H1 (cell line): ENCODE measurements at regions not wholly inside any gene's neighbourhood (a gene's known extent, or its start where the extent isn't known, plus 50 kb on each side); places are given as distances from the start of the nearest gene placed in this dataset.

Experiments
- CTCF ChIA-PET: fragments of 300-600 bp; sonication (Branson Sonifier 250); formaldehyde crosslinking; loops from one replicate; lab custom pipeline; 2021; ENCODE audit not compliant: partially characterized antibody; lab: Charles Lee
- POLR2A ChIA-PET: fragments of 300-600 bp; sonication (Branson Sonifier 250); formaldehyde crosslinking; loops from one replicate; lab custom pipeline; 2021; ENCODE audit warnings: inconsistent platforms; ENCODE audit not compliant: partially characterized antibody; lab: Charles Lee
- DNase-seq, 2 experiments: peaks; one replicate each; pipeline versions ENCODE4 v3.0.0 to v3.0.0-alpha.2; 2010 to 2022; ENCODE audit warnings: low spot score in 2 of 2, low read depth in 1 of 2, mixed read lengths in 1 of 2
- FAIRE-seq: peaks from 2 replicates; lab custom pipeline; 2011; peaks lifted over from hg19 to GRCh38; lab: Jason Lieb, UNC
- H2AFZ ChIP-seq: 2 replicates; pipeline ENCODE4 v1.8.1; 2012; ENCODE audit warnings: low read length, inconsistent platforms
- H2AK5ac ChIP-seq: 2 replicates; pipeline ENCODE4 v1.6.1; 2013; ENCODE audit warnings: low read depth, low read length
- H2BK120ac ChIP-seq: replicated peaks from 2 replicates; pipeline ENCODE3; 2013; ENCODE audit warnings: low read depth, low read length, inconsistent platforms
- H2BK12ac ChIP-seq: 2 replicates; pipeline ENCODE4 v1.6.1; 2013; ENCODE audit warnings: low read depth, low read length
- H2BK15ac ChIP-seq: 2 replicates; pipeline ENCODE4 v1.6.1; 2013; ENCODE audit warnings: low read length
- H2BK20ac ChIP-seq: 2 replicates; pipeline ENCODE4 v1.6.1; 2013; ENCODE audit warnings: low read length
- H2BK5ac ChIP-seq: 2 replicates; pipeline ENCODE4 v1.6.1; 2013; ENCODE audit warnings: low read depth, low read length
- H3K14ac ChIP-seq: 2 replicates; pipeline ENCODE4 v1.6.1; 2013; ENCODE audit warnings: inconsistent platforms; ENCODE audit not compliant: insufficient read length
- H3K18ac ChIP-seq: 2 replicates; pipeline ENCODE4 v1.6.1; 2013; ENCODE audit warnings: low read length; ENCODE audit errors: extremely low read depth
- H3K23ac ChIP-seq: 2 replicates; pipeline ENCODE4 v1.6.1; 2013; ENCODE audit warnings: inconsistent platforms; ENCODE audit not compliant: insufficient read length
- H3K23me2 ChIP-seq: 2 replicates; pipeline ENCODE4 v1.6.1; 2013; ENCODE audit warnings: low read depth, low read length
- H3K27ac ChIP-seq: 2 replicates; pipeline ENCODE4 v1.6.1; 2011; ENCODE audit warnings: low read depth, low read length, inconsistent platforms
- H3K27me3 ChIP-seq, 4 experiments: replicated peaks in 1 of 4; 1 replicate in 1 of 4; 2 replicates in 3 of 4; pipeline versions ENCODE4 v1.6.1 to v1.8.1; 2011 to 2013; ENCODE audit warnings: low read length in 3 of 4, mild to moderate bottlenecking in 3 of 4, inconsistent platforms in 2 of 4, mixed read lengths in 2 of 4, moderate library complexity in 1 of 4; ENCODE audit not compliant: control insufficient read depth in 3 of 4, insufficient read depth in 3 of 4; ENCODE audit errors: extremely low read depth in 1 of 4
- H3K36me3 ChIP-seq, 4 experiments: 2 replicates each; pipeline versions ENCODE4 v1.6.1 to v1.8.1; 2011 to 2013; ENCODE audit warnings: mild to moderate bottlenecking in 4 of 4, low read length in 3 of 4, moderate library complexity in 2 of 4, control low read depth in 1 of 4, inconsistent platforms in 1 of 4; ENCODE audit not compliant: insufficient read depth in 4 of 4, control insufficient read depth in 2 of 4
- H3K4ac ChIP-seq: replicated peaks from 2 replicates; pipeline ENCODE3; 2013; ENCODE audit warnings: low read length, low read depth, mixed read lengths, inconsistent platforms; ENCODE audit not compliant: insufficient read length
- H3K4me1 ChIP-seq, 4 experiments: replicated peaks in 1 of 4; 1 replicate in 1 of 4; 2 replicates in 3 of 4; pipeline versions ENCODE4 v1.6.1 to v1.8.1; 2011 to 2013; ENCODE audit warnings: low read length in 3 of 4, inconsistent platforms in 2 of 4, mixed read lengths in 1 of 4; ENCODE audit not compliant: insufficient read depth in 4 of 4, control insufficient read depth in 3 of 4
- H3K4me2 ChIP-seq, 2 experiments: 2 replicates each; pipeline versions ENCODE4 v1.6.1 to v1.8.1; 2011 to 2013; ENCODE audit warnings: low read depth in 2 of 2, low read length in 2 of 2, control low read depth in 1 of 2, inconsistent platforms in 1 of 2, mild to moderate bottlenecking in 1 of 2; ENCODE audit not compliant: insufficient read depth in 1 of 2
- H3K4me3 ChIP-seq, 4 experiments: fragments of 200-600, 300-600 bp in 1 of 4; sonication (generic), shearing (Covaris generic), sonication (Bioruptor Twin) in 1 of 4; 2 replicates each; pipeline versions ENCODE4 v1.5.1 to v1.8.1; 2011 to 2016; ENCODE audit warnings: low read length in 4 of 4, low read depth in 3 of 4, control low read depth in 2 of 4, inconsistent platforms in 2 of 4, mild to moderate bottlenecking in 2 of 4, mixed read lengths in 1 of 4, moderate library complexity in 1 of 4; ENCODE audit not compliant: insufficient read depth in 2 of 4; ENCODE audit errors: extremely low read depth in 1 of 4
- H3K56ac ChIP-seq: replicated peaks from 2 replicates; pipeline ENCODE3; 2013; ENCODE audit warnings: low read depth, mild to moderate bottlenecking, mixed read lengths, low read length, inconsistent platforms; ENCODE audit not compliant: insufficient read length
- H3K79me1 ChIP-seq: 2 replicates; pipeline ENCODE4 v1.6.1; 2013; ENCODE audit warnings: low read depth, low read length, control low read depth
- H3K79me2 ChIP-seq, 2 experiments: 2 replicates each; pipeline versions ENCODE4 v1.6.1 to v1.8.1; 2012 to 2013; ENCODE audit warnings: low read length in 2 of 2, mild to moderate bottlenecking in 2 of 2, inconsistent platforms in 1 of 2; ENCODE audit not compliant: insufficient read depth in 2 of 2, control insufficient read depth in 1 of 2
- H3K9ac ChIP-seq, 4 experiments: replicated peaks in 1 of 4; 1 replicate in 1 of 4; 2 replicates in 3 of 4; pipeline versions ENCODE4 v1.6.1 to v1.8.1; 2011 to 2013; ENCODE audit warnings: low read depth in 3 of 4, low read length in 3 of 4, control low read depth in 2 of 4, mild to moderate bottlenecking in 2 of 4, moderate library complexity in 2 of 4, inconsistent platforms in 1 of 4; ENCODE audit errors: extremely low read depth in 1 of 4
- H3K9me3 ChIP-seq, 2 experiments: 2 replicates each; pipeline versions ENCODE4 v1.6.1 to v1.8.1; 2012 to 2013; ENCODE audit warnings: mild to moderate bottlenecking in 2 of 2, moderate library complexity in 2 of 2, control low read depth in 1 of 2, inconsistent platforms in 1 of 2, low read depth in 1 of 2, low read length in 1 of 2, mixed read lengths in 1 of 2; ENCODE audit not compliant: insufficient read depth in 2 of 2
- H4K20me1 ChIP-seq, 2 experiments: replicated peaks in 1 of 2; 2 replicates each; pipeline versions ENCODE3 to v1.8.1; 2011 to 2013; ENCODE audit warnings: inconsistent platforms in 2 of 2, low read length in 2 of 2, mild to moderate bottlenecking in 1 of 2; ENCODE audit not compliant: insufficient read depth in 2 of 2, control insufficient read depth in 1 of 2
- H4K5ac ChIP-seq: 2 replicates; pipeline ENCODE4 v1.6.1; 2013; ENCODE audit warnings: low read length, low read depth, mixed read lengths, inconsistent platforms; ENCODE audit not compliant: insufficient read length
- H4K8ac ChIP-seq: 2 replicates; pipeline ENCODE4 v1.8.0; 2013; ENCODE audit warnings: mild to moderate bottlenecking, moderate library complexity, low read length, inconsistent platforms; ENCODE audit not compliant: insufficient read depth; ENCODE audit errors: extremely low read depth
- H4K91ac ChIP-seq: replicated peaks from 2 replicates; pipeline ENCODE3; 2013; ENCODE audit warnings: low read length, mixed read lengths, inconsistent platforms; ENCODE audit not compliant: insufficient read length
- BRCA1 ChIP-seq: IDR thresholded peaks from 2 replicates; pipeline ENCODE4 v1.6.1; 2012; ENCODE audit warnings: low read depth, low read length, improper control_type of control experiment
- EP300 ChIP-seq, 2 experiments: IDR thresholded peaks; 1 replicate in 1 of 2; 2 replicates in 1 of 2; pipeline ENCODE4 v1.6.1; 2011 to 2012; ENCODE audit warnings: low read depth in 2 of 2, low read length in 2 of 2, mild to moderate bottlenecking in 2 of 2, borderline replicate concordance in 1 of 2, inconsistent platforms in 1 of 2, moderate library complexity in 1 of 2
- GABPA ChIP-seq: IDR thresholded peaks from 2 replicates; pipeline ENCODE4 v1.6.1; 2011; ENCODE audit warnings: mild to moderate bottlenecking, low read length, moderate library complexity, borderline replicate concordance; ENCODE audit not compliant: insufficient read depth
- HDAC2 ChIP-seq, 2 experiments: fragments of 300-600 bp in 1 of 2; sonication (generic) in 1 of 2; IDR thresholded peaks; 2 replicates each; pipeline ENCODE4 v1.6.1; 2011 to 2012; ENCODE audit warnings: low read depth in 2 of 2, low read length in 2 of 2, mild to moderate bottlenecking in 2 of 2, moderate library complexity in 2 of 2, borderline replicate concordance in 1 of 2, inconsistent platforms in 1 of 2
- JUND ChIP-seq: IDR thresholded peaks from 2 replicates; pipeline ENCODE4 v1.6.1; 2011; ENCODE audit warnings: mild to moderate bottlenecking, improper control_type of control experiment, low read length
- PHF8 ChIP-seq: fragments of 200-600 bp; sonication (generic); conservative IDR thresholded peaks from 2 replicates; pipeline ENCODE4 v1.7.1; 2012; ENCODE audit warnings: low read depth, mild to moderate bottlenecking, inconsistent platforms, low read length, moderate library complexity
- RXRA ChIP-seq: IDR thresholded peaks from 2 replicates; pipeline ENCODE4 v1.6.1; 2011; ENCODE audit warnings: low read depth, mild to moderate bottlenecking, low read length, moderate library complexity; ENCODE audit not compliant: insufficient read depth
- SIRT6 ChIP-seq: IDR thresholded peaks from one replicate; pipeline ENCODE4 v1.7.1; 2012; ENCODE audit warnings: low read length, inconsistent platforms
- TF ChIP-seq, protein P1 (sequence below): IDR thresholded peaks from 2 replicates; pipeline ENCODE4 v1.6.1; 2012; ENCODE audit warnings: inconsistent platforms

DNA sequence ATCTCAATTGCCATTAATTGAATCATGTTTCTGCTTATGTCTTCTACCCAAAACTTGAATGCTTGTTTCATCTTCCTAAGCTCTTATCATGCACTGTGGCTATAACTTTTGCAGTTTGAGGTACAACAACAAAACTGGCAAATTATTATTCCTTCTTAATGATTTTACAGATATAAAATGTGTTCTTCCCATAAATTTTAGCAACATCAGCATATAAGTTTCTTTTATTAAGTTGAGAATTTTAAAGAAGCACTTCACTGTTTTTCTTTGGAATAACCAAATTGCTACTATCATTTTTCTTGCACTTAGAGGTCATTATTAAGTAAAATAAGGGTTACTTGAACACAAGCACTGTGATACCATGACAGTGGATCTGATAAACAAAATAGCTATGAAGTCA, 862.6 kb upstream of the CADM2 start:
- Histone ChIP-seq H3K9me3 (no peaks in the 10 kb centered on the region), H3K79me1 (no peaks in the 10 kb centered on the region), H4K20me1 (no peaks in the 10 kb centered on the region), H3K56ac (no peak overlapping the region), H3K14ac (no peak overlapping the region), H2BK12ac (no peak overlapping the region), H2AFZ (no peak overlapping the region), H2BK120ac (no peak overlapping the region), H3K79me2 (no peaks in the 10 kb centered on the region), H2BK15ac (no peak overlapping the region), H2BK5ac (no peak overlapping the region), H3K9ac (no peak overlapping the region), H3K18ac (no peak overlapping the region), H3K4me1 (no peaks in the 10 kb centered on the region), H4K91ac (no peak overlapping the region), H3K27me3 (peaks cover 0 to 1% (median 0%) of the 10 kb centered on the region in 4 experiments; a peak in 1 of 7 replicates), H3K23me2 (no peaks in the 10 kb centered on the region), H4K8ac (no peak overlapping the region), H2AK5ac (no peak overlapping the region), H3K23ac (no peak overlapping the region), H3K36me3 (no peaks in the 10 kb centered on the region), H4K5ac (no peak overlapping the region), H3K4me2 (no peak overlapping the region), H3K4me3 (no peak overlapping the region), H3K4ac (no peak overlapping the region), H2BK20ac (no peak overlapping the region), H3K27ac (no peak overlapping the region)
- FAIRE-seq (no peak), DNase-seq (no peak)
- ChIA-PET CTCF (no interaction called here), POLR2A (no interaction called here)
- TF ChIP-seq SIRT6, result no peak
- TF ChIP-seq GABPA, result no peak
- no peak for TF ChIP-seq RXRA
- no peak for TF ChIP-seq BRCA1
- no peak for TF ChIP-seq EP300 (IDR thresholded peaks at IDR 0.05; ENCODE audit: borderline replicate concordance in 1 of 2, low read depth in 2 of 2, low read length in 2 of 2)
- TF ChIP-seq, protein P1, sequence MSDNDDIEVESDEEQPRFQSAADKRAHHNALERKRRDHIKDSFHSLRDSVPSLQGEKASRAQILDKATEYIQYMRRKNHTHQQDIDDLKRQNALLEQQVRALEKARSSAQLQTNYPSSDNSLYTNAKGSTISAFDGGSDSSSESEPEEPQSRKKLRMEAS, result no peak
- TF ChIP-seq JUND, result no peak
- TF ChIP-seq HDAC2 (IDR thresholded peaks at IDR 0.05; ENCODE audit: borderline replicate concordance in 1 of 2, low read depth in 2 of 2, low read length in 2 of 2), result no peak
- no peak for TF ChIP-seq PHF8
- TF ChIP-seq, all 59 proteins: peak for 0
